SH-SY5Y (cell line): ENCODE measurements at regions not wholly inside any gene's neighbourhood (a gene's known extent, or its start where the extent isn't known, plus 50 kb on each side); places are given as distances from the start of the nearest gene placed in this dataset.

ENCODE experiments used
- GATA2 ChIP-seq: IDR thresholded peaks from 2 replicates; pipeline ENCODE4 v1.6.1; 2011; ENCODE audit warnings: mild to moderate bottlenecking, low read depth, low read length
- GATA3 ChIP-seq: IDR thresholded peaks from 2 replicates; pipeline ENCODE4 v1.6.1; 2011; ENCODE audit warnings: low read depth, mild to moderate bottlenecking, low read length, moderate library complexity

- TF ChIP-seq GATA2 (no peak), GATA3 (no peak)
Measured at GRCh38 chr14:86027990-86028389, 498.0 kb downstream of the FLRT2 start.
